22Rv1 (cell line): ENCODE measurements at regions not wholly inside any gene's neighbourhood (a gene's known extent, or its start where the extent isn't known, plus 50 kb on each side); places are given as distances from the start of the nearest gene placed in this dataset.

ENCODE experiments used
- H3K27ac ChIP-seq: fragments of 450-650 bp; 2 replicates; pipeline ENCODE4 v1.5.1; 2017
- CTCF ChIP-seq: fragments of 450-650 bp; IDR thresholded peaks from 2 replicates; pipeline ENCODE4 v1.5.1; 2017; ENCODE audit warnings: mild to moderate bottlenecking
- ZFX ChIP-seq: fragments of 450-650 bp; IDR thresholded peaks from 2 replicates; pipeline ENCODE4 v1.6.1; 2017; ENCODE audit warnings: antibody characterized with exemption, borderline replicate concordance

- no peak for TF ChIP-seq CTCF
- no peak for TF ChIP-seq ZFX
- no peak overlapping the region for H3K27ac ChIP-seq
These were observed 165.8 kb downstream of the MAF start for GRCh38 chr16:79434771-79435170.

GRCh38 chr16:79434092-79434491 is 166.4 kb downstream of the MAF start:
- TF ChIP-seq ZFX (no peak), CTCF (no peak)
- H3K27ac ChIP-seq, result no peak overlapping the region

GRCh38 chr16:79431923-79432322 is 168.6 kb downstream of the MAF start:
- TF ChIP-seq ZFX (no peak), CTCF (no peak)

GRCh38 chr16:79430191-79430678 is 170.3 kb downstream of the MAF start:
- H3K27ac ChIP-seq, result no peak overlapping the region
- TF ChIP-seq ZFX (no peak), CTCF (no peak)

More at GRCh38 chr16:79431923-79432322, 168.6 kb downstream of the MAF start:
- H3K27ac ChIP-seq, result no peak overlapping the region

DNA sequence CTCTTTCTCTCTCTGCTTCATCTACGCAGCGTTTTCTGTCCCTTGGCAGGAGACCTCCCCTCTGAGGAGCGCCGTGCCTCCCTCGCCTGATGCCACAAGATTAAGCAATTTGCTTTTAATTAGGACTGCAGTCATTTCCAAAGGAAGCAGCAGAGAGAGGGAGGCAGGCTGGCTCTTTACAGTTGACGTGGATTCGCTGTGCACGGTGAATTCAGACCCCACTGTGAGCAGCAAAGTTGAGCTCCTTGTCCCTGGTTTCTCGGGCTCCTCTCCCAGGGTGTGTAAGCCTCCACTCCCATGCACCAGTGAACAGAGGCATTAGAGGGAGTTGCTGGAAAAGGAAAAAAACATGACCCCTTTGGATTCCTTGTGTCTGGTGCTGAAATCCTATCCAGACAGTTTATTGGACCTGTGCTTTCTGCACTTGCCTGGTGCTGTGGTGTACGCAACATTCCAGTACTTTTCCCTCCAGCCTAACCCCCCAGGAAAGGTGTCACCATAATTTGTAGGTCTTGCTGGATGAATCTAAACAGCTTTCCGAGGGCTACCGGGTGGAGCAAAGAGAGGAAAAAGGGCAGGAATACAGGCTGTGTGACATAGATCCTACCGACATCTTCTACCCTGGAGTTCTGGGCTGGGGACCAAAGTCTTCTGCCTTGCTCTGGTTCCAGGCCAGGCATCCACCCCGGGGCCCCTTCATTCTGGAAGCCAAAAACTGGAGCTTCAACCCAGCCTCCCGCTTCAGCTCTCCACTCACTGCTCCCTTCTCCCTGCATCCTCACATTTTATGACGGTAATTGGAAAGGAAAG is 171.0 kb downstream of the MAF start:
- TF ChIP-seq ZFX (no peak), CTCF (no peak)
- H3K27ac ChIP-seq, result no peak overlapping the region

- TF ChIP-seq ZFX (no peak), CTCF (no peak)
- H3K27ac ChIP-seq, result no peak overlapping the region
These were observed 173.9 kb downstream of the MAF start for GRCh38 chr16:79426663-79427062.

DNA sequence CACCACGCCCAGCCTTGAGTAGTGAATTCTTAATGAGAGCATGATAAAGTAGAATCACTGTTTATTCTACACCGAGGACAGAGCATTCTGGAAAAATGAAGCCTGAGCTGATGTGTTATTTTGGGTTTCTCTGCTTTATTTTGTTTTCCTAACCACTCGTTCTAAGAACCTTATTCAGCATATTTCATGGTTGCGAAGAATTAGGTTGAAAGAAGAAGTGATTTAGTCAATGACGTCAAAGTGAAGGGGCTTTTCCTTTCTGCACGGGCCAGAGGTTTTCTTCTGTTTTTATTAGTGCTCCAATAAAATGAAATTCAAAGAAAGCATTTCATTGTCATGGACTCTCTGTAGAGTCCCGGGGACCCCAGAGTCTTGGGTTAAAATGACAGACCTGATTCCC is 178.5 kb downstream of the MAF start:
- H3K27ac ChIP-seq, result no peak overlapping the region
- no peak for TF ChIP-seq ZFX

- no peak overlapping the region for H3K27ac ChIP-seq
- TF ChIP-seq CTCF (no peak), ZFX (no peak)
These were observed 179.4 kb downstream of the MAF start for GRCh38 chr16:79421126-79421525.
